ENCODE measurements at regions not wholly inside any gene's neighbourhood (a gene's known extent, or its start where the extent isn't known, plus 50 kb on each side); places are given as distances from the start of the nearest gene placed in this dataset.
"Not testable (repeated sequence)": the region's sequence is repeated elsewhere in the genome, so short reads cannot be mapped to it uniquely, and the experiment has no call there.

DNA sequence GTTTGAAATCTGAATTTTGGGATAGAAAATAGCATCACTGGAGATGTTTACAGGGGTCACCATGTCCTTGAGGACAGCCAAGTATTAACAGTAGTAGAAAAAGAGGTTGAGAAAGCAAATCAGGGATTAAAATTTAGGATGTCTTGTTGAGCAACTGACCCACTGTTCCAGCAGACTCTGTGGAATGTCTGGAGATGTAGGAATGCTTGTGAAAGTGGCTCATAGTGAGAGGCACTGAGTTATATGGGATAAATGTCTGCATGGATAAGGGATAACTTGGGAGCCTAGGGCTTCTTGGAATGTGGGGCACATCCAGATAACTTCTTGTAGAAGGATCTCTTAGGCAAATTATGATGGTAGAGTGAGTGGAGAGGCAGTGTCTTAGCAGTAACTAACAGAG lies 495.0 kb downstream of the TMX3 start:
- no peak for DNase-seq

DNA sequence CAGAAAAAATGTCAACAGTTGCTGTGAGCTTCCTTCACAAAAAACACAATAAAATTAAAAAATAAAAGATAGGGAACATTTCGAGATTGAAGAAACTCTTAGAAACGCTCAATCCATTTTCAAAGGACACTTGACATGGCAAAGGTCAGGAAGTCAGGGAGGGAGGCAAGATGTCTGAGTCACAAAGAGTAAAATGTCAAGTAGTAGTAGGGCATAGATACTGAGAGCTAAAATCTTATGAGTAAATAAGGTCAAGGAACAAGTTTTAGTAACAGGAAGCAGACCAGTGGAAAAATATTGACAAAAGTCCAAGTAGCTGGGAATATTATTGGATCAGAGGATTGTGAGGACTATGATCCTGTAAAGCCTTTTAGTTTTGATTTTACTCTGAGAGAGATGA lies 495.6 kb downstream of the TMX3 start:
- no peak for DNase-seq

DNA sequence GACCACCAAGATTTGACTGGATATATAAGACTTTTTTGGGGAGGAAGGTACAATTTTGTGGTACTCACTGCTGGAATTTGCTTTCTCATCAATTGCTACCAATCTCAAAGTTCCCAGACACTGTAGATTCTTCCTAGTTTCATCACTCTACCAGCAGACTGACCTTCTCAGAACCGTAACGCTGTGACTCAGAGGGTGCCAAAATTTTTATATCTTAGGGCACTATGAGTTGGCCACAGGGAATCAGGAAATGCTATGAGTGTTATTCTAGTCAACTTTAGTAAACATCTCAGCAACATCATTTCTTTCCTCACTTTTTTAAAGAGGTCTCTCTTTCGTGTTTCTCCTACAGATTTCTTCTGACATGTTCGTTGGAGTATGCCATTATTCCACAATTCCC lies 499.0 kb downstream of the TMX3 start:
- no peak for DNase-seq

DNA sequence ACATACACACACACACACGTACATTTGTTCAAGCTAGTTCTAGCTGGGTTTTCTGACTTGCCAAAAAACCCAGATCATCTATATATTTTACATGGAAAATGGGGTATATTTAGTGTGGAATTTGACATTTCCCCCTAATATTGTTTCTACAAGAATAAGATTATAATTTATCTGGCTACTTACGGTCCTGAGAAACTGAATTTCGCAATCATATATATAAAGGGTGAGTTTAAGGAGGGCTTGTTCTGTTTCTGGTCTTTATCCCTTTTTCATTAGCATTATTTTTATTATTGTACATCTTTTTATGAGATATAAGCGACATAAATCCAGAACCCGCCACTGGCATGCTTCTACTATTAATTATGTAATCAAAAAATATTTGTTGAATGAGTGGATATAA lies 528.9 kb downstream of the TMX3 start:
- no peak for DNase-seq

DNA sequence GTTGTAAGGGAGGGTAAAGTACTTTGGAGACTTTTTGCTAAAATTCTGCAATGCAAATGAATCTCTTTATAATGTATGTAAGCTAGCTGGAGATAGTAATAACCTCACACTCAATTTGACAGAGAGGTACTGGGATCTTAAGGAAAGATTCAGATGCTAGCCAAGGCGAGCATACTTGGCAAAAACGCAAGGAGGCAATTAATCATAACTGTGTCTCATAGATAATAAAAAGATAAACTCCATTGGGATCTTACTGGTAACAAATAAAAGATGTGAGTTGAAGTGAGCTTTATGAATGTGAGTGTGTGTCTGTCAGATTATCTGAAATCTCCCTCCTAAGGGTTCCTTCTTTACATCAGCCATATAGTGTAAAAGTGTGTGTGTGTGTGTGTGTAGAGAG lies 533.0 kb downstream of the TMX3 start:
- no peak for DNase-seq

DNA sequence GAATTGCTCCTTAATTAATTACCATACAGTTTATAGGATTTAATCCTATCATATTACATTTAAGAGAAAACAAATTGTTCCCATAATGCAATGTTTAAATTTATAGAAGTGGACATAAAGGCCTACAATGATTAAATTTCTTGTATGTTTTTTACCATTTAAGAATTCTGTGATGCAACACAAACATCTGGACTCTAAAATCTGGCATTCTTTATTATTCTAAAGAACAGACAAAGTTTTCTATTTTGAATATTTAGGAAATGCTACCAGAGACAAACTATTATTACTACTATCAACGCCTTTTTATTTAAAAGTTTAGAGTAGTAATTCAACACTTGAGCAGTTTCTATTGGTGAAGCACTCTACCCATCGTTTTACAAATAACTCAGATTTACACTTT lies 535.1 kb downstream of the TMX3 start:
- DNase-seq: no peak

DNA sequence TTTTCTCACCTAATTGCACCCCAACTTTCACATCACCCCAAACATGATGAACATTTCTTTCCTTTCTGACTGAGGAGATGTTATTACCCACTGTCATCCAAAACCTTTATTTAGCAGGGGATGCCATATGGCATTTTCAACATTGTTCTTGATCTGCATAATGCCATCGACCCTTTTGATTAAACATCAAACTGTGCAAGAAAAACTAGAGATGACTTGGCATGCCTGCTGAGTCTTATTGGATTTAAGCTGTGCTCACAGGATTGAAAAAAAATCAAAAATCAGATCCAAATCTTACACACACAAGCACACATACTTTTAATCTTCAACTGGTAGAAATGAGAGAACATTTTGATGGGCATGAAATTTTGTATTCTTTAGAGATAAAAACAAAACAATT lies 536.0 kb downstream of the TMX3 start:
- DNase-seq: peak; percentile 3

DNA sequence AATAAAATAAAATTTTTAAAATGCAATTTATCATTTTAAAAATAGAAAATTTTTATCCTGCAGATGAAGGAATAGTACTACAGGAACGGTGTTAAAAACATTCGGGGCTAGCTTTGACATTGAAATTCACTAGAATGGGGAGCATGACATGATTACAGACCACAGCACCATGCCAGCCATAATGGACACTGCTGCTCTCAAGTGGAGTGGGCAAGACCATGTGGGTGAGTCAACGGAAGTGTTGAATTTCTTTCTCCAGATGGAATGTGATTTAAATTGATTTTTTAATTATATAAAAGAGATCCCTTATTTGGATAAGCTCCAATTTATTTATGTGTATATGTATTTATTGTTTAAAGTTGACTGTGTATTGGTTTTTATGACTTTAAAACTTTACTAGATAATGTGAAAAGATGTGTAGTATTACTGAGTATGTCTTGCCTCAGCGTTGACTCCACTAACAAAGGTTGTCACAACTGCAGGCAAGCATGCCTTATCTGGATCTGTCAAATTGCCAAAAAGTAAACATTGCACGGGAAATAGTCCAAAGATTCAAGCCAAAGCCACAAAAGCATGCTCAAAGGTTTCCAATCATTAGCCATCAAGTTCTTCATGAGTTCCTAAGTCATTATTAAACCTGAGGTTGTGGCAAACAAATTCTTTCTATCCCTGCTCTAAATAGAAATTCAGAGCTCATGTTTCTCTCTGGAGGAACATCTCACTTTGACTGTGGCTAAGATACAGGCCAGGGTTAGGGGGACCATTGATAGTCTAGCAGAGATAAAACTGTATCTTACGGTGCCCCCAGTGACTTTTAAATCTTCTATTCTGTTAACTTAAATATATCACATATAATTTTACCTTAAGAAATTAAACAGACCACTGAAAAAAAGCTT lies 536.9 kb downstream of the TMX3 start:
- DNase-seq: no peak

DNA sequence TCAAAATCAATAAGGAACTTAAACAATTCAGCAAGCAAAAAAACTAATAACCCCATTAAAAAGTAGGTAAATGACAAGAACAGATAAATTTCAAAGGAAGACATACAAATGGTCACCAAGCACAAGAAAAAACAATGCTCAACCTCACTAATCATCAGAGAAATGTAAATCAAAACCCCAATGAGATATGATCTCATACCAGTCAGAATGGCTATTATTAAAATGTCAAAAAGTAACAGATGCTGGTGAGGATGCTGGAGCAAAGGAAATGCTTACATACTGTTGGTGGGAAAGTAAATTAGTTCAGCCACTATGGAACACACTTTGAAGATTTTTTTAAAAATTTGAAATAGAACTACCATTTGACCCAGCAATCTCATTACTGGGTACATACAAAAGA lies 538.0 kb downstream of the TMX3 start:
- DNase-seq: no peak

DNA sequence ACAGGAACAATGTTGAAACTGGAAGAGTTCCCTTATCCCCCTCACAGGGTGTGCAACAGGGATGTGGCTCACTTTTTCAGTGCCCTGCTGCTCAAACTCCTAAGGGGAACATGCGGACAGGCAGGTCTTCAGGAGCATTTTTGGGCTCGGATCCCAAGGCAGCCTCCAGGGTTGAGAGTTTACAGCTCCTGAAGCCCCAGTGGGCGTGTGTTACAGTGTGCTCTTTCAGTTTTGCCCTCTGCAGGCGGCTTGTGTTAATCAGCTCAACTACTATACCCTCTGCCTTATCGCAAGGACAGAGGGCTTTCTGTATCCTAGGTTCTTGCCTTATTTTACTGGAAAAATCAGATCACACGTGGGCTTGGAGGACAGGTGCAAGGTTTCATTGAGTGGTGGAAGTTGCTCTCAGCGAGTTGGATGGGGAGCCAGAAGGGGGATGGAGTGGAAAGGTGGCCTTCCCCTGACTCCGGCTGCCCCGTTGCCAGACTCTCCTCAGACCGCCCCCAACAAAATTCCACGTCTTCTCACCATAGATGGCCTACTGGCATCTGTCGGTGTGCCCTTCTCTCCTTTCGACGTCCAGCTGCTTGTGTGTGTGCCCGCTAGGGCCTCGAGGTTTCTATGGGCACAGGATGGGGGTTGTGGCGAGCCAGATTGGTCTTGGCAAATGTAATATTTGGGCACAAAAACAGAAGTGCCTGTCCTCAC lies 541.9 kb downstream of the TMX3 start:
- no peak for DNase-seq

DNA sequence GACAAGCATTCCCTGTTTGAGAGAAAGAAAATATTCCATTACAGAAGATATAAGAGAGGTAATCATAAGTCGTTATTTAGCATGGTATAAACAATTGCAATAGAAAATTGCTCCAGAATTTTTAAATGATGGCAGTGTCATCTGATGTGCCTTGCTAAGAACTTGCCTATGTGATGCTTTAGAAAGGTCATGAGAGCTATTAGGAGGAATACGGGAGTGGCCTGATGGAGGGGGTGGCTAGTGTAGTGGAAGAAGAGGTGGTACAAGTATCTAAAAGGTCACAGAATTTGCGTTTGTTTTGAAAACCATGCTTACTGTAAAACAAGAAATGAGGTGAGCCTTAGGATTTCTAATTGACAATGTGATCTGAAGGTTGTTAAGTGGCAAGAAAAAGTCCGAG lies 550.0 kb downstream of the TMX3 start:
- DNase-seq: no peak

DNA sequence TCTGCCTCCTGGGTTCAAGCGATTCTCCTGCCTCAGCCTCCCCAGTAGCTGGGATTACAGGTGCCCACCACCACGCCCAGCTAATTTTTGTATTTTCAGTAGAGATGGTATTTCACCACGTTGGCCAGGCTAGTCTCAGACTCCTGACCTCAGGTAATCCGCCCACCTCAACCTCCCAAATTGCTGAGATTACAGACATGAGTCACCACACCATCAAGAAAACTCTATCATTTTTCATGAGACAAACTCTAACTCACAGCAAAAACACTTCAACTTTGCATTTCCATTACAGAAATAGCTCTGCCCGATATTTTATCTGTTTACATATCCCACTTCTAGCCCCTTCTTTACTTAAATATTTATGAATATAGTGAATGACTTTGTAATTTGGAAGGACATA lies 561.1 kb downstream of the TMX3 start:
- not testable (repeated sequence) for DNase-seq

DNA sequence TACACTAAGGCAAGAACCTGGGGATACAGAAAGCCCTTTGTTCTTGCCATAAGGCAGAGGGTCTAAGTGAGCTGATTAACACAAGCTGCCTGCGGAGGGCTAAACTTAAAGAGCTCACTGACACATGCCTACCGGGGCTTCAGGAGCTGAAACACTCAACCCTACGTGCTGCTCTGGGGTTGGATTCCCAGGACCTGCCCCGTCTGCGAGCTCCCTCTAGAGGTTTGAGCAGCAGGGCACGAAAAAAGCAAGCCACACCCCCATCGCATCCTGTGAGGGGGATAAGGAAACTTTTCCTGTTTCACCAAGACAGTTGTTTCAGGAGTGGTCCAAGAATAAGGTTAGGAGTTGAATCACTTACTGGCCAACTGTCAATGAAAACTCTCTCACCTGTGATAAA lies 562.1 kb downstream of the TMX3 start:
- DNase-seq: no peak

DNA sequence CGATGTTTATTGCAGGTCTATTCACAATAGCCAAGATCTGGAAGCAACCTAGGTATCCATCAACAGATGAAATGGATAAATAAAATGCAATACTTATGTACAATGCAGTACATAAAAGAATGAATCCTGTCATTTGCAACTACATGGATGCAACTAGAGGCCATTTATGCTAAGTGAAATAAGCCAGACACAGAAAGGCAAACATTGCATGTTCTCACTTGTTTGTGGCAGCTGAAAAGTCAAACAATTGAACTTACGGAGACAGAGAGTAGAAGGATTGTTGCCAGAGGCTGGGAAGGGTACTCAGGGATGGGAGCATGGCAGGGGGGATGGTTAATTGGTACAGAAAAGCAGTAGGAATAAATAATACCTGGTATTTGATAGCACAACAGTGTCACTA lies 563.9 kb downstream of the TMX3 start:
- no peak for DNase-seq

DNA sequence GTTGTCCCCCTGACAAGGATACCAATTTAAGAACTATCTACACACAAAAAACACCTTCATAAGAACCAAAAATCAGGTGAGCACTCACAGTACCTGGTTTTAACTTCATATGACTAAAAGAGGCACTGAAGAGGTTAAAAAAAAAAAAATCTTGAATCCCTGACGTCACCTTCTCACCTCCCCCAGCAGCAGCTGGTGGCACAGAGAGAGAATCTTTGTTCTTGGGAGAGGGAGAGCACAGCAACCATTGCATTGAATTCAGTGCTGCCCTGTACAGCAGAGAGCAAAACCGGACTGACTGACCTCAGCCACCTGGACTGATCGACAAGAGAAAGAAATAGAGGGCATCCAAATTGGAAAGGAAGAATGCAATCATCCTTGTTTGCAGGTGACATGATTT lies 566.0 kb downstream of the TMX3 start:
- no peak for DNase-seq

DNA sequence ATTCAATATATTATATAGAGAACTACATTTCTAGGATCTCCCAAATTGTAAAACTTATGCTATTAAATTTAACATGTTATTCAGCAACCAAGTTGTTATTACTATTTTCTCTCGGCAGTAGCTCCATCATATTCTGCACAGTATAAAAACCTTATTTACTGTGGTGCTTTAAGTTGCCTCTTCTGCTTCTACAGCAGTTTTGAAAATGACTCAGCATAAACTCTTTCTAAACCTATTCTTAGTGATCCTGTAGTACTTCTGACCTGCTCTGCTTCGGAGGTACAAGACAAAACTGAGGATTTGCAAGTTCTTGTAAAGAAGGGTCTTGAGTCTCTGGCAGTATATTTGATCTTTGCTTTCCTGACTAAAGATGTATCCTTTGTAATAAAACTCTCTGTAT lies 567.2 kb downstream of the TMX3 start:
- no peak for DNase-seq

DNA sequence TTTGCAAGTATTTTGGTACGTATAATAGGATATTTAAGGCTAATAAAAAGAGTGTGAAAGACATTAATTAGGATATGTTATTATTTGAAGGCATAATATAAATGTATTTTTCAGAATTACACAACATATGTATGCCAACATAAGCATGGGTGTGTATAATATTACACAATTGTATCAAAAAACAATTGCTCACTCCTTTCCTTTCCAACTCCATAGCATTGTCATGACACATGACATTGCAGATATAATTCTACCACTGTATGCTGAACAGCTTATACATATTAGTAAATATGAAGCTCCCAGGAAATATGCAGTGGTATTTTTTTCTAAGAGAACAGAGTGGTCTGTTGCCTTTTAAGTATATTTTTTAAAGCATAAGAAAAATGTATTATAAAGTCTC lies 593.1 kb downstream of the TMX3 start:
- no peak for DNase-seq

DNA sequence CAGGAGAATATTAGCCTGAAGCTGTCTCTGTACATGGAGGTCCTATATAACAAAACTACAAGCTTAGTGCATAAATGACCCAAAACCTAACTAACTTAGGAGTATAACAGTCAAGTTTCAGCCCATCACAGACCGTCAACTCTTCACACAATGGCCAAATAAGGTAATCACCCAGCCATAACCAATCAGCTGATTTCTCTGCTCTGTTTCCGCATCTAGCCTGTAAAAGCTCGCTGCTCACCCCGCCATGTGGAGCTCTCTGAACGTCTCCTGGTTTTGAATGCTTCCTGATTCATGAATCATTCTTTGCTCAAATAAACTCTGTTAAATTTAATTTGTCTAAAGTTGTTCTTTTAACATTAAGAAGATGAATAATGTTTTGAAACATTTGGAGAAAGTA lies 593.6 kb downstream of the TMX3 start:
- no peak for DNase-seq

DNA sequence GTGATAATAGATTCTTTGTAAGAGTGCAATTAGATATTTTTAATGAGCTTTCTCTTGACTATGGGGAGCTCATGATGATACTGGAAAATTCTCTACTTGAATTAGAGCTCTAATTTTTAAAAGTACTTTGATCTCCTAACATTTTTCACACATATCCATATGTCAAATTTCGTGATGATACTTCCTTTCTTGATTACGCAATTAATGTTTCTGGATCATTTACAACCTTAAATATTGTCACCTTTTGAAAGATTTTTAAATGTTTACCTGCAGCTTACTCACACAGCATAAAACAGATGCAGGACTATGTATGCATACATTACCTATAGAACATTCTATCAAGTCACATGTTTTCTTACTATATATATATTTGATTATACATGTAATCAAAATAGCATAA lies 598.5 kb upstream of the DSEL start:
- no peak for DNase-seq

DNA sequence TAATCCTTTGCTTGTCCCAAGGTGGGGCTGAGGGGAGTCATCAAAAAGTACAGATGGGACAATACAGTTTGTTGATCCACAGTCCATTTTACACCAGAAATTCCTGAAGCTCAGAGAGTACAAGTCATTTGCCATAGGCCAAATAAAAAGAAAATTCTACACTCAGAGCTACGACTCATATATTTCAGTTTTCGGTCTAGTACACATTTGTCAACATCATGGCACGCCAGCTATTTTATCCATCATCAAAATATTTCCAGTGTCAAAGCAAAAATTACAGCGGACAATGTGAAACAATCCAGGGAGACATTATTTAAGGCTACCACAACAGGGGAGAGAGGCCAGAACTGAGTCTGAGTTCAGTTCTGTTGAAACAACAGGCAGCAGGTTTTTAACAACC lies 587.5 kb upstream of the DSEL start:
- no peak for DNase-seq

DNA sequence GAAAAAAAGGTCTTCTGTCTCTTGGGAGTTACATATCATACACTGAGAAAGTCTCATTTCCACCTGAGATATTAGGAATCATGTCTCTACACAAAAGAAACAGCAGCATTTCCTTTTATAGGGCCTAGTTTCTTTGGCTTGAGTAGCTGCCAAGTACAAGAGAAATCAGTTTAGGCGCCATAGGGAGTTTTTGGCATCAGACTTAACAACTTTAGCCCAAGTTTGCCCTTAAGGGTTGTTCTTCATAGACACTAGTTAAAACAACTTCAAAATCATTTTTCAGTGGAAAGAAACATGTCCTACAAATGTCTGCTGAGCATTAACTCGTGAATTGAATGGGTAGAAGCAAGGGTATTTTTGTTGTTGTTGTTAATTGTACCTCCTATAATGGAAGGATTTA lies 587.0 kb upstream of the DSEL start:
- DNase-seq: no peak

DNA sequence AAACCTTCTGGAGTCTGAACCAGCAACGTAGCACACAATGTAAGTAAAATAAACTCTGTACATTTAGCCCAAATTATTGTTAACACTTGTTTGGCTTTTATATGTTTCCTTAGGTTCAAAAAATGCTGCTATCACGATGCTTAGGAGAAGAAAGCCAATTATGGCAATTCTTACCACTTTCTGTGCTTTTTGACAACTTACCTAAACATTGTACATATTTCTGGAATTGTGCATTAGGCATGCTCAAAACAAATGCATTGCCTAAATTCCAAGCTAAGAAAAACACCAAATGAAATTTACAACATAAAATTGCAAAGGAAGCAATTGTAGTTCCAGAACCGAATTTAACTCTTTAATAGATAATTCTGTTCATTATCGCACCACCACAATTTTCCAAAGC lies 585.6 kb upstream of the DSEL start:
- no peak for DNase-seq

DNA sequence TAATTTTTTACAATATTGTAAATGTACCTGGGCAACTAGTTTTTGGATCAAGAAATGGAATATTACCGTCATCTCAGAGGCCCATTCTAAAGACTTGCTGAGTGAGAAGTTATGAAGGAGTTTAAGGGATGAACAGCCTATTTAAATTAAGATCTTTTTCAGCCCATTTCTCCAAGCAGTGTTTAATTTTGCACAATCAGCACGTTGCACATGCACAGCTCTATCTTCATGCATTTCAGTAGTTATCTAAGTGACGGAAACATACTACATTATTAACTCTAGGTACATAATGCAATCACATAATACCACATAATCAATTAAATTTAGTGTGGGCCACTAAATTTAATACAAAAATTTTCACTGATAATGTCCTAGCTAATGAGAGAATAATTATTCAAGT lies 582.1 kb upstream of the DSEL start:
- no peak for DNase-seq

DNA sequence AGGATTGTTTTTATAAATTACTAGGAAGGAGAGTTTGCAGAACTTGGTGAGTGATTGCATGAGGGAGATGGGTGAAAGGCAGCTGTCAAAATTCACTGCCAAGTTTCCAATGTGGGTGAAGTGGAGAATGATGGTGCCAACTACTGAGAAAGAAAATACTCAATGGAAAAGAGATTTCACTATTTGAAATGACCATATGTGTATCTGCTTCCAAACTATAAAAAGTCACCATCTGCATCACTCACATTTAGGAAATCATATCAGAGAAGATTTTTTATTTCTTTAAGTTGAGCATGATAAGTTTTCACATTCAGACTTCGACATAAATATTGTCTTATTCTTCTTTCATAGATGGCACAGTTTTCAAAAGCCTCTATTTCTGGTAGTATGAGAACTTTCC lies 570.0 kb upstream of the DSEL start:
- DNase-seq: no peak

DNA sequence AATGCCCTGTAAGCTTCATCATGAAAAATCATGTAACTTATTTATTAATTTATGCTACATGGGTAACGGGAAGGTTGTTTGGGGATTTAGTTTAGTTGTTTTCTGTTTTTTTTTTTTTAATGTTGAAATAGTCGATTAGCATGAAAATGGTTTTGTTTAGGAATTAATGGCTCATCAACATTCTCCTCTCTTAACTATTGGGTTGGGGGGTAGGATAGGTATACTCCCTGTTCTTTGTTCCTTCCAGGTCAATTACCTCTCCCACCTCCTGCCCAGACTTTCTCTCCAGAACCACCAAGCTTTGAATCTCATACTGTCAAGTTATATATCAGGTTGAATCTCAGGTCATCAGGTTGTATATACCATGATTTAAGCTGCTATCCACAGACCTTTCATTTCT lies 568.7 kb upstream of the DSEL start:
- no peak for DNase-seq

Measured in NCI-H524 treated with DMSO at 0.1 percent for 48 hours (cell line).